Panc1 (cell line): ENCODE measurements at regions not wholly inside any gene's neighbourhood (a gene's known extent, or its start where the extent isn't known, plus 50 kb on each side); places are given as distances from the start of the nearest gene placed in this dataset.

Experiments used
- POLR2AphosphoS5 ChIP-seq: IDR thresholded peaks from 2 replicates; pipeline ENCODE4 v1.6.1; 2012; ENCODE audit warnings: mild to moderate bottlenecking, low read depth, low read length, moderate library complexity
- TCF7L2 ChIP-seq: IDR thresholded peaks from 2 replicates; pipeline ENCODE4 v1.6.1; 2011; ENCODE audit warnings: mild to moderate bottlenecking, low read depth, low read length, inconsistent platforms
- TF ChIP-seq, protein P1 (sequence below): fragments of 450-650 bp; IDR thresholded peaks from 2 replicates; pipeline ENCODE4 v1.5.1; 2017; ENCODE audit warnings: mild to moderate bottlenecking
- TF ChIP-seq, protein P2 (sequence below), 2 experiments: IDR thresholded peaks; 2 replicates each; pipeline ENCODE4 v1.6.1; 2011 to 2012; ENCODE audit warnings: low read depth in 2 of 2, control low read depth in 1 of 2, low read length in 1 of 2, mild to moderate bottlenecking in 1 of 2, moderate library complexity in 1 of 2; ENCODE audit not compliant: insufficient read depth in 1 of 2

DNA sequence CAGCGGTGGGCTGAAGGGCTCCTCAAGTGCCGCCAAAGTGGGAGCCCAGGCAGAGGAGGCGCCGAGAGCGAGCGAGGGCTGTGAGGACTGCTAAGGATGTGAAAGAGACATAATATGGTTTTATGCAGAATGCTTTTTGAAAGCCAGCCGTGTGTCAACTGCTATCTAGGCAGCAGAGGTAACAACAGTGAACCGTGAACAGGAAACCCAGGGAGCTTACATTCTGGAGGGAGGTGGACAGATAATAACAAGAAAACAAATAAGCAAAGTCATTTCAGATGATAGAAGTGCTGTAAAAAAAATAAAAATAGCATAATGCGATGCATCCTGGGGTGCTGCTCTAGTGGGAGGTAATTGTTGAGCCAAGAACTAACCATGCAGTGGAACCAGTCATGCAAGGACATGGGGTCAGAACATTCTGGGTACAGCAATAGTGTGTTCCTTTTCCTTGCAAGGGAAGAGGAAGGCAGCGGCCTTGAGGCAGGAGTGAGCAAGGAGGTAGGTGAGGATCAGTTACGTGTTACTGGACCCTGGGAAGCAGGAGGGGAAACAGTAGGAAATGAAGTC, 134.4 kb upstream of the TMEM170B start:
- TF ChIP-seq, protein P1, sequence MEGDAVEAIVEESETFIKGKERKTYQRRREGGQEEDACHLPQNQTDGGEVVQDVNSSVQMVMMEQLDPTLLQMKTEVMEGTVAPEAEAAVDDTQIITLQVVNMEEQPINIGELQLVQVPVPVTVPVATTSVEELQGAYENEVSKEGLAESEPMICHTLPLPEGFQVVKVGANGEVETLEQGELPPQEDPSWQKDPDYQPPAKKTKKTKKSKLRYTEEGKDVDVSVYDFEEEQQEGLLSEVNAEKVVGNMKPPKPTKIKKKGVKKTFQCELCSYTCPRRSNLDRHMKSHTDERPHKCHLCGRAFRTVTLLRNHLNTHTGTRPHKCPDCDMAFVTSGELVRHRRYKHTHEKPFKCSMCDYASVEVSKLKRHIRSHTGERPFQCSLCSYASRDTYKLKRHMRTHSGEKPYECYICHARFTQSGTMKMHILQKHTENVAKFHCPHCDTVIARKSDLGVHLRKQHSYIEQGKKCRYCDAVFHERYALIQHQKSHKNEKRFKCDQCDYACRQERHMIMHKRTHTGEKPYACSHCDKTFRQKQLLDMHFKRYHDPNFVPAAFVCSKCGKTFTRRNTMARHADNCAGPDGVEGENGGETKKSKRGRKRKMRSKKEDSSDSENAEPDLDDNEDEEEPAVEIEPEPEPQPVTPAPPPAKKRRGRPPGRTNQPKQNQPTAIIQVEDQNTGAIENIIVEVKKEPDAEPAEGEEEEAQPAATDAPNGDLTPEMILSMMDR = no peak
- TF ChIP-seq POLR2AphosphoS5 (no peak), TCF7L2 (no peak)
- TF ChIP-seq, protein P2, sequence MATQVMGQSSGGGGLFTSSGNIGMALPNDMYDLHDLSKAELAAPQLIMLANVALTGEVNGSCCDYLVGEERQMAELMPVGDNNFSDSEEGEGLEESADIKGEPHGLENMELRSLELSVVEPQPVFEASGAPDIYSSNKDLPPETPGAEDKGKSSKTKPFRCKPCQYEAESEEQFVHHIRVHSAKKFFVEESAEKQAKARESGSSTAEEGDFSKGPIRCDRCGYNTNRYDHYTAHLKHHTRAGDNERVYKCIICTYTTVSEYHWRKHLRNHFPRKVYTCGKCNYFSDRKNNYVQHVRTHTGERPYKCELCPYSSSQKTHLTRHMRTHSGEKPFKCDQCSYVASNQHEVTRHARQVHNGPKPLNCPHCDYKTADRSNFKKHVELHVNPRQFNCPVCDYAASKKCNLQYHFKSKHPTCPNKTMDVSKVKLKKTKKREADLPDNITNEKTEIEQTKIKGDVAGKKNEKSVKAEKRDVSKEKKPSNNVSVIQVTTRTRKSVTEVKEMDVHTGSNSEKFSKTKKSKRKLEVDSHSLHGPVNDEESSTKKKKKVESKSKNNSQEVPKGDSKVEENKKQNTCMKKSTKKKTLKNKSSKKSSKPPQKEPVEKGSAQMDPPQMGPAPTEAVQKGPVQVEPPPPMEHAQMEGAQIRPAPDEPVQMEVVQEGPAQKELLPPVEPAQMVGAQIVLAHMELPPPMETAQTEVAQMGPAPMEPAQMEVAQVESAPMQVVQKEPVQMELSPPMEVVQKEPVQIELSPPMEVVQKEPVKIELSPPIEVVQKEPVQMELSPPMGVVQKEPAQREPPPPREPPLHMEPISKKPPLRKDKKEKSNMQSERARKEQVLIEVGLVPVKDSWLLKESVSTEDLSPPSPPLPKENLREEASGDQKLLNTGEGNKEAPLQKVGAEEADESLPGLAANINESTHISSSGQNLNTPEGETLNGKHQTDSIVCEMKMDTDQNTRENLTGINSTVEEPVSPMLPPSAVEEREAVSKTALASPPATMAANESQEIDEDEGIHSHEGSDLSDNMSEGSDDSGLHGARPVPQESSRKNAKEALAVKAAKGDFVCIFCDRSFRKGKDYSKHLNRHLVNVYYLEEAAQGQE (IDR thresholded peaks at IDR 0.05; ENCODE audit: insufficient read depth in 1 of 2, low read depth in 2 of 2, low read length in 1 of 2) = no peak
